ENCODE measurements at regions not wholly inside any gene's neighbourhood (a gene's known extent, or its start where the extent isn't known, plus 50 kb on each side); places are given as distances from the start of the nearest gene placed in this dataset.

DNA sequence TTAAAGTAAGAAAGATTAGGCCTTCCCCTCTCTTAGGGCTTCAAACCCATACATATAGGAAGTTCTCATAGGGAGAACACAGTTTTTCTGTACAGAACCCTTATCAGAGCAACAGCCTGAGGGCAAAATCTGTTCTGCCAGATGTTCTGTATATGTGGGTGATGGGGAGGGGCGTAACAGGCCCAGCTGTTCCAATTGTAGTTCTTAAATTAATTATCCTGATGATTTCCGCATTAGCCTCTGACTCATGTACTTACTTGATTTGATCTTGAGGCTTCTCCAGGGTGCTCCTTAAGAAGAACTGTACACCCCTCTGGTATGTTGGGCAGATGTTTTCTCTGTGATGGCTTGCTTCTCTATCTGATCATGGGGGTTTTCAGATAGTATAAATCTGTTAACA lies 123.1 kb upstream of the C11orf87 start:
- peak; percentile 48 for DNase-seq

DNA sequence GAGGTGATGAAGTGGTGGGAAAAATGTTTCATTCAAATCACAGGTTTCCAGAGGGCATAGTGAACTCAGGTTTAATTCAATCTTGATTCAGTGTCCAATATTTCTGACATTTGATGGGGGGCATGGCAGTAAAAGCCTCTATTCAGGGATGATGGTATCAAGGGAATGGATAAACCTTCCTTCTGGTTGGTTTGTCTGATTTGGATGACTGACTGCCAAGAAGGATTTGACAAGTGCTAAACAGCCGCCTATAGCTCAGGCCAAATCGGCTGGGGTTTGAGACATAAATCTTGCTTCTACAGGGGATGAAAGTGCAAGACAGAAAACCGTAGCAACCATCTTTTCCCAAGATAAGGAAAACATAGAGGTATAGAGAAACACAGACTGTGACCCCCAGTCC lies 121.8 kb upstream of the C11orf87 start:
- DNase-seq, result no peak

DNA sequence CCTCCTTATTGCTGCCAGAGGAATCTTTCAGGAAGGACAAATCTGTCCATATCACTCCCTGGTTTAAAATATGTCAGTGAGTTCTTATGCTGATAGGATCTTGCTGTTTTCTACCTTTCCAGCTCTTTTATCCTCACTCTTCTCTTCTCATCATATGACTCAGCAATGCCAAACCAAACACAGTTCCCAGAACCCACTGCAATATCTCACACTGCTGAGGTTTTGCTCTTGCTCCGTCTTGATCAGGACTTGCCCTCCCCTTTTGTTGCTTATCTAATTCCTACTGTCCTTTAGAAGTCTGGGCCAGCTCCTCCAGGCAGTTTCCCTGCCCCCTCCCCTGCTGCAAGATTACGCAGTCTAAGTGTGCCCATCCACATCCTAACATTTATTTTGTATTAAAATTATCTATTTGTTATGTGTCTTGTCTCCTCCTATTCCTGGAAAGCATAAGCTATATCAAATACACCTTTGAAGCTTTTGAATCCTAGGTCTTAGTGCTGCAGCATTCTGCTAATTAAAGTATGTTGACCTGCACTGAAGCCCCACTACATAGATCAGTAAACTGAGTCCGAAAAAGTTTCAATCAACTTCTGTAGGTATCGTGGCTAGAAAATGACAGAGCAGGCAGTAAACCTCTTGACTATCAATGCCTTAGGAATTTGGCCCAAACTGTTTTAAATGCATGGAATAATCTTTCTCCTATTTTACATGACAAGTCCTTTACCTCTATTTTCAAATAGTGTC lies 119.2 kb upstream of the C11orf87 start:
- no peak for DNase-seq

- no peak for DNase-seq
These were observed 118.6 kb upstream of the C11orf87 start for GRCh38 chr11:109303342-109303741.

GRCh38 chr11:109304159-109304558 lies 117.8 kb upstream of the C11orf87 start:
- peak; percentile 79 for DNase-seq

DNA sequence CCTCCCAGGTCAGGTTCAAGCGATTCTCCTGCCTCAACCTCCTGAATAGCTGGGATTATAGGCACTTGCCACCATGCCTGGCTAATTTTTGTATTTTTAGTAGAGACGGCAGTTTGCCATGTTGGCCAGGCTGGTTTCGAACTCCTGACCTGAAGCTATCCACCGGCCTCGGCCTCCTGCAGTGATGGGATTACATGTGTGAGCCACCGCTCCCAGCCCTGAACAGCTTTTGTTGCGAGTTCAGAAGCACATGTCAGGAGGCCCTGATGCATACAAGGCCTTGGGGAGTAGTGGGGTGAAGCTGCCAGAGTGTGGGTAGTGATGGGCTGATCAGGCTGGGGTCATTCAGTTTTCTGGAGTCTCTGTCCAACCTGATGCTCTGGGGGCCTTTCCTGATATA lies 117.0 kb upstream of the C11orf87 start:
- no peak for DNase-seq

- peak; percentile 85 for DNase-seq
These were observed 115.7 kb upstream of the C11orf87 start for GRCh38 chr11:109306322-109306721.

DNA sequence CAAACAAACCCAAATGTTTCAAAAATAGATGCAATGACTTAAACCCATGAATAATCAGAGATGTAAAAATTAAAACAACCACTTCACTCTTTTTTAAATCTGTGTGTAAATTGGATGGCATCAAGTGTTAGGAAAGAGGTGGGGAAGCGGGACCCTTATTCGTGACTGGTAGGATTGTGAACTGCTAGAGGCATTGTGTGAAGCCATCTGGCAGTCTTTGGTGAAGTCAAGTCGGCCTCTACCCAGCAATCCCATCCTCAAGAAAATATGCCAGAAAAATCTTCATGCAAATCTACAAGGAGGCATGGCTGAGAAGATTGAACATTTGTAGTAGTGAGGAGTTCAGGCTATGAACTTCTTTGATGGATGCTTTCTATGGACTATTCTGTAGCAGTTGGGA lies 114.6 kb upstream of the C11orf87 start:
- DNase-seq, result no peak

- no peak for DNase-seq
These were observed 113.4 kb upstream of the C11orf87 start for GRCh38 chr11:109308551-109308950.

- DNase-seq, result peak; percentile 94
These were observed 112.8 kb upstream of the C11orf87 start for GRCh38 chr11:109309153-109309552.

DNA sequence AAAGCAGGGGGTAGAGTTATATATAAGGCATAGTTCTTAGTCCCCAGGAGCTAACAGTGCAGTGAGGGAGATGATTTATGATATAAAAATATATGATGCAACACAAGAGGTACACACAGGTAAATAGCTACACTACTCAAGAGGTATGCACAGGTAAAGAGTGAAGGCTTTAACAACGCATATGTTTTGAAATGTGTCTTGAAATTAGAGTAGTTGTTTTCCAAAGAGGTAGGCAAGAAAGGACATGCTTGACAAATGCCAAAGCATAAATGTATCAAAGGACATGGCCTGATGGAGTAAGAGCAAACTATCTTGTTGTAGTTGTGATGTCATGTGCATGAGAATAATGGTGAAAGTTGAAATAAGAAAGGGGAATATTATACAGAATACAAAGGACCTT lies 104.3 kb upstream of the C11orf87 start:
- DNase-seq, result no peak

DNA sequence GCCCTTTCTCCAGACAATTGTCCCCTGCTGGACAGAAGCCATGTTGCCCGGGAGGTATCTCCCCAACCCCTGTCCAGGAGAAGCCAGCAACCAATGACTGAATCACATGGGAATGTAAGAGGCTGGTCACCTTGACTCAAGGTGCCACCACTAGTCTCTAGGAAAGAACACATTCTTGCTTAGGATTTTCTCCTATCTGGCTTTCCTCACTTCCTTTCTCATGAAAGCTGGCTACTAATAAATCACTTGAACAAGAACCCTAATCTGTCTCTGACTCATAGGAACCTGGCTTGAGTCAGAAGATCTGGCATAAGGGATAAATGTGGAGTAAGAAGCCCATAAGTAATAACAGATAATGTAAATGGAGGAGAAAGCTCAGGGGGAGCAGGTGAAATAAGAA lies 101.4 kb upstream of the C11orf87 start:
- peak; percentile 81 for DNase-seq

- no peak for DNase-seq
These were observed 95.2 kb upstream of the C11orf87 start for GRCh38 chr11:109326781-109327180.

GRCh38 chr11:109329716-109330115 lies 92.3 kb upstream of the C11orf87 start:
- DNase-seq, result no peak

- peak; percentile 5 for DNase-seq
These were observed 83.9 kb upstream of the C11orf87 start for GRCh38 chr11:109338131-109338530.

DNA sequence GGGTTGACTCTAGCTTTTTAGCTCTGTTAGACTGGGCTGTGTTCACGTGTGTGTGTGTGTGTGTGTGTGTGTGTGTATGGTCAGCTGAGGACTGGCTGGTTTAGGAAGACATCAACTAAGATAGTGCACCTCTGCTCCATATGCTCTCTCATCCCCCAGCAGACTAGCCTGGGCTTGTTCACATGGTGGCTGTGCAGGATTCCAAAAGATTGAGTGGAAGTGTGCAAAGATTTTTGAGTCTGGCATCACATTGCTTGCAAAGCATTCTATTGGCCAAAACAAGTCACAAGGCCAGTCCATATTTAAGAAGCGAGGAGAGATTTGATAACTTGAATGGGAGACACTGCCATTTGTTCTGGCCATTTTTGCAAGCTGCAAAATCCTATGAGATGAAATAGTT lies 79.7 kb upstream of the C11orf87 start:
- no peak for DNase-seq

- DNase-seq, result no peak
These were observed 78.7 kb upstream of the C11orf87 start for GRCh38 chr11:109343242-109343641.

- DNase-seq, result no peak
These were observed 74.7 kb upstream of the C11orf87 start for GRCh38 chr11:109347304-109347703.

DNA sequence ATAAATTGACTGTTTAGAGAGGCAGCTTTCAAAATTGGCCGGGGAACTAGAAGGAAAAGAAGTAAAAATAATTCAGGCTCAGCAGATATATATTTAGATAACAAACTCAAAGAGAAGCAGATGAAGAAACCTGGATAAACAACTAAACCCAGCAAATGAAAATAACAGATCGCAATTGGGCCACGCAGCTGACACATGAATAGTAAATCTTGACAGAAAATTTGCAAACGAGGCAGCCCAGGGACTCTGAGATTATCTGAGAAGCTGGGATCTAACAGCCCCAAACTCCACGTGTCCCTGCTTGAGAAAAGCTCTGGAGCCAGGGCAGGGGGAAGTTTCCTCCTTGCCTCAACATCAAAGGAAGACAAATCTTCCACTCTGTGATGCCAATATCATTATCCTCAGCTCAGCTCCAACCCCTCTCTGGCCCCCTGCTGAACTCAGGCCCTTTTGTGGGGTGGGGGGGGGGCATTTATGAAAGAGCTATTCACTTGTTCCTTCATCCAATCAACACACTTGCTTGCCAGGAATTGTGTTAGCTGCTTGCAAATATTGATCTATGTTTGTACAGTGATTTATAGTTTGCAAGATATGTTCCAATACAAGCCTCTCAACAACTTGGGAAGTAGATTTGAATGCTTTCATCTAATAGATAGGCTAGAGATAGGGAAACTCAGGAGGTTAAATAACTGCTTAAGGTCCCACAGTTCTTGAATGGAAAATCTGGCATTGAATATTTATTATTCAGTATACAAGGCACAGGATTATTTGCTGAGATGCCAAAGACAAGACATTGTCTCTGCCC lies 72.5 kb upstream of the C11orf87 start:
- no peak for DNase-seq

- DNase-seq, result peak; percentile 26
These were observed 71.9 kb upstream of the C11orf87 start for GRCh38 chr11:109350091-109350490.

GRCh38 chr11:109362059-109362458 lies 59.9 kb upstream of the C11orf87 start:
- no peak for DNase-seq

- no peak for DNase-seq
These were observed 58.3 kb upstream of the C11orf87 start for GRCh38 chr11:109363682-109364081.

GRCh38 chr11:109364851-109365250 lies 57.1 kb upstream of the C11orf87 start:
- no peak for DNase-seq

DNA sequence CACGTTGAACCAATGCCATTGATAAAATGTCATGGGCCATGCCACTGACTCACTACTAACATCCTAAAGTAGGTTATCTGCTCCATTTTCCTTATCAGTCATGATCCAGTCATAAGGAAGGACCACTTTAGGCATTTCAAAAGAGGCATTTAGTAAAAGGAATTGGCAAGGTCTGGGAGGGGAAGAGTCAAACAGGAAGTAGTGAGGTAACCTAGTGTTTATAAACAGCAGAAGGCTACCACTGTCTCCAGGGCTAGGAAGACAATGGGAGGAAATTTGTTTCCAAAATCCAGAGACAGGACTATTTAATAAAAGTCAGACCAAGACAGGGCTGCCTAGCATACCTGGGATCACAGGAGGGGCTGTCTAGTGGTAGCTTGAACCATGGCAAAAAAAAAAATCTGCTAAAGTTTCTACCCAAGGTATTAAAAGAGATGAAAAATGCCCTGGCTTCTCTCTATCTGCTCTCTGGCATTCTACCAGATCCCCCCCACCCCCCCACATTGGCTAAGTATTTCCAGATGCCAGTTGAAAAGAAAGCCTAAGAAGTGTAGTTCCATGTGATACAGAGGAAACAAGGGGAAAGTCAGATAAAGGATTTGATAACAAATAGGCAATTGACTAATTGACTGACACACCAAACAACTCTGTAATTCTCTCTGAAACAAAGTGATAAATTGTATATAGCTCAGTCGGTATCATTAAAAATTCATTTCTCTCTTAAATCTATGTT lies 50.4 kb upstream of the C11orf87 start:
- DNase-seq, result no peak
